ENCODE measurements at regions not wholly inside any gene's neighbourhood (a gene's known extent, or its start where the extent isn't known, plus 50 kb on each side); places are given as distances from the start of the nearest gene placed in this dataset.

DNA sequence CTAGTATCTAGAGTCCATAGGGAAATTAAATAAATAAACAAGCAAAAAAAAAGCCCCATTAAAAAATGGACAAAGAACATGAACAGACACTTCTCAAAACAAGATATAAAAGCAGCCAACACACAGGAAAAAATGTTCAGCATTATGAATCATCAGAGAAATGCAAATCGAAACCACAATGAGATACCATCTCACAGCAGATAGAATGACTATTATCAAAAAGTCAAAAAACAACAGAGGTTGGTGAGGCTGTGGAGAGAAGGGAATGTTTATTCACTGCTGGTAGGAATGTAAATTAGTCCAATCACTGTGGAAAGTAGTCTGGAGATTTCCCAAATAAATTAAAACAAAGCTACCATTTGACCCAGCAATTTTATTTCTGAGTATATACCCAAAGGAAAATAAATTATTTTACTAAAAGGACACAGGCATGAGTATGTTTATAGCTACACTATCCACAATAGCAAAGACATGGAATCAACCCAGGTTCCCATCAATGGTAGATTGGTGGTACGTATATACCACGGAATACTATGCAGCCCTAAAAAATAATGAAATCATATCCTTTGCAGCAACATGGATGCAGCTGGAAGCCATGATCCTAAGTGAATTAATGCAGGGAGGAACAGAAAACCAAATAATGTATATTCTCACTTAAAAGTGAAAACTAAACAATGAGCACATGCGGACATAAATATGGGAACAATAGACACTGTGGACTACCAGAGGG lies 366.5 kb upstream of the SEMA3C start:
- H3K9me3 ChIP-seq = no peaks in the 10 kb centered on the region

DNA sequence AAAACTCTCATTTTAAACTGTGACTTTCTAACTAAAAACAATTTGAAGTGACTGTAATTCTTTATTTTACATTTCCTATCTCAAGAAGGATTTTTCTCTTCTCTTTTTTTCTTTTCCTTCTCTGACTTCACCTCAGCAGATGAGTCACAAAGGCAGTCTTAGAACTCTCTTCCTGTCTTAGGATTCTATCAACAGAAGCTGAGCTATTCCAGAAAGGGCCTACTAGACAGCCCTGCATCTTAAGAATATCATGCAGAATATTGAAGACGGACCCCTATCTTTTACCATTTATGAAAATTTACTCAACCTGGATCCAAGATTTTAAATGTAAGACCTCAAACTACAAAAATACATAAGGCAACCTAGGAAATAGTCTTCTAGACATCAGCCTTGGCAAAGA lies 365.7 kb upstream of the SEMA3C start:
- H3K27ac ChIP-seq = no peak overlapping the region
- H3K4me3 ChIP-seq = no peak overlapping the region
- no peaks in the 10 kb centered on the region for H3K9me3 ChIP-seq
- no peaks in the 10 kb centered on the region for H3K36me3 ChIP-seq
- DNase-seq = no peak
- TF ChIP-seq, protein P1, sequence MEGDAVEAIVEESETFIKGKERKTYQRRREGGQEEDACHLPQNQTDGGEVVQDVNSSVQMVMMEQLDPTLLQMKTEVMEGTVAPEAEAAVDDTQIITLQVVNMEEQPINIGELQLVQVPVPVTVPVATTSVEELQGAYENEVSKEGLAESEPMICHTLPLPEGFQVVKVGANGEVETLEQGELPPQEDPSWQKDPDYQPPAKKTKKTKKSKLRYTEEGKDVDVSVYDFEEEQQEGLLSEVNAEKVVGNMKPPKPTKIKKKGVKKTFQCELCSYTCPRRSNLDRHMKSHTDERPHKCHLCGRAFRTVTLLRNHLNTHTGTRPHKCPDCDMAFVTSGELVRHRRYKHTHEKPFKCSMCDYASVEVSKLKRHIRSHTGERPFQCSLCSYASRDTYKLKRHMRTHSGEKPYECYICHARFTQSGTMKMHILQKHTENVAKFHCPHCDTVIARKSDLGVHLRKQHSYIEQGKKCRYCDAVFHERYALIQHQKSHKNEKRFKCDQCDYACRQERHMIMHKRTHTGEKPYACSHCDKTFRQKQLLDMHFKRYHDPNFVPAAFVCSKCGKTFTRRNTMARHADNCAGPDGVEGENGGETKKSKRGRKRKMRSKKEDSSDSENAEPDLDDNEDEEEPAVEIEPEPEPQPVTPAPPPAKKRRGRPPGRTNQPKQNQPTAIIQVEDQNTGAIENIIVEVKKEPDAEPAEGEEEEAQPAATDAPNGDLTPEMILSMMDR (IDR thresholded peaks at IDR 0.05) = no peak
- TF ChIP-seq POLR2A (IDR thresholded peaks at IDR 0.05) = no peak
- H3K27me3 ChIP-seq = no peaks in the 10 kb centered on the region
- H3K4me1 ChIP-seq = no peaks in the 10 kb centered on the region

More for the DNA sequence above, 366.5 kb upstream of the SEMA3C start:
- H3K27me3 ChIP-seq = no peaks in the 10 kb centered on the region
- TF ChIP-seq POLR2A (IDR thresholded peaks at IDR 0.05) = no peak
- TF ChIP-seq, protein P1 (IDR thresholded peaks at IDR 0.05) = no peak
- no peak overlapping the region for H3K4me3 ChIP-seq
- H3K4me1 ChIP-seq = no peaks in the 10 kb centered on the region
- no peak for DNase-seq
- no peak overlapping the region for H3K27ac ChIP-seq
- H3K36me3 ChIP-seq = no peaks in the 10 kb centered on the region

GRCh38 chr7:81280531-81280930 lies 361.7 kb upstream of the SEMA3C start:
- Histone ChIP-seq H3K4me1 (no peaks in the 10 kb centered on the region), H3K9me3 (no peaks in the 10 kb centered on the region), H3K27me3 (no peaks in the 10 kb centered on the region), H3K27ac (no peak overlapping the region), H3K4me3 (no peak overlapping the region), H3K36me3 (no peaks in the 10 kb centered on the region)
- TF ChIP-seq, protein P1 (IDR thresholded peaks at IDR 0.05) = no peak
- no peak for TF ChIP-seq POLR2A (IDR thresholded peaks at IDR 0.05)
- no peak for DNase-seq

GRCh38 chr7:81277691-81278090 lies 358.8 kb upstream of the SEMA3C start:
- no peak for TF ChIP-seq POLR2A (IDR thresholded peaks at IDR 0.05)
- TF ChIP-seq, protein P1 (IDR thresholded peaks at IDR 0.05) = no peak
- Histone ChIP-seq H3K27me3 (no peaks in the 10 kb centered on the region), H3K27ac (no peak overlapping the region), H3K4me1 (no peaks in the 10 kb centered on the region), H3K9me3 (no peaks in the 10 kb centered on the region), H3K36me3 (no peaks in the 10 kb centered on the region), H3K4me3 (no peak overlapping the region)
- DNase-seq = no peak

GRCh38 chr7:81273601-81274397 lies 354.9 kb upstream of the SEMA3C start:
- Histone ChIP-seq H3K27me3 (no peaks in the 10 kb centered on the region), H3K27ac (no peak overlapping the region), H3K4me3 (no peak overlapping the region), H3K36me3 (no peaks in the 10 kb centered on the region), H3K4me1 (no peaks in the 10 kb centered on the region), H3K9me3 (no peaks in the 10 kb centered on the region)
- TF ChIP-seq, protein P1 (IDR thresholded peaks at IDR 0.05) = no peak
- no peak for TF ChIP-seq POLR2A (IDR thresholded peaks at IDR 0.05)
- no peak for DNase-seq
